Uterus (tissue), 2 donors: ENCODE measurements at regions not wholly inside any gene's neighbourhood (a gene's known extent, or its start where the extent isn't known, plus 50 kb on each side); places are given as distances from the start of the nearest gene placed in this dataset.

Source experiments
- CTCF ChIP-seq, 4 experiments: fragments of 200-600 bp in 2 of 4; fragments of 450-650 bp in 2 of 4; sonication (generic) in 2 of 4; IDR thresholded peaks; one replicate each; pipeline ENCODE4 v1.5.1; 2016 to 2019; ENCODE audit warnings: antibody characterized with exemption in 4 of 4, mild to moderate bottlenecking in 2 of 4, moderate library complexity in 1 of 4
- POLR2A ChIP-seq, 2 donors: fragments of 450-650 bp; IDR thresholded peaks; one replicate each; pipeline ENCODE4 v1.6.1; 2016; ENCODE audit warnings: antibody characterized with exemption in 2 of 2, mild to moderate bottlenecking in 1 of 2, moderate library complexity in 1 of 2

- TF ChIP-seq CTCF (IDR thresholded peaks at IDR 0.05), result no peak
- no peak for TF ChIP-seq POLR2A (IDR thresholded peaks at IDR 0.05)
Measured at GRCh38 chr1:30145723-30146303, 577.6 kb downstream of the MATN1 start.
